ENCODE measurements at regions not wholly inside any gene's neighbourhood (a gene's known extent, or its start where the extent isn't known, plus 50 kb on each side); places are given as distances from the start of the nearest gene placed in this dataset.

- TF ChIP-seq CTCF (IDR thresholded peaks at IDR 0.05; ENCODE audit: low read depth, low read length, poor library complexity, severe bottlenecking), result no peak
- no peak for TF ChIP-seq EZH2phosphoT487 (IDR thresholded peaks at IDR 0.05; ENCODE audit: borderline replicate concordance, low read length)
Measured at GRCh38 chr16:64339052-64339770, 782.7 kb downstream of the CDH11 start.

All from DOHH2 (cell line).